HepG2 (cell line): ENCODE measurements at regions not wholly inside any gene's neighbourhood (a gene's known extent, or its start where the extent isn't known, plus 50 kb on each side); places are given as distances from the start of the nearest gene placed in this dataset.

Experiments
- CTCF ChIP-seq: sonication (generic); formaldehyde crosslinking; IDR thresholded peaks from 2 replicates; pipeline ENCODE4 v1.5.0; 2020; ENCODE audit warnings: mild to moderate bottlenecking, missing genetic modification reagents, moderate library complexity
- PHF5A ChIP-seq: IDR thresholded peaks from one replicate; pipeline ENCODE4 v1.6.1; 2018; ENCODE audit warnings: low read depth, missing genetic modification reagents; ENCODE audit not compliant: unreplicated experiment
- POLR2A ChIP-seq, 2 experiments: IDR thresholded peaks; 2 replicates each; pipeline ENCODE4 v1.6.1; 2011; ENCODE audit warnings: low read depth in 2 of 2, low read length in 2 of 2, mild to moderate bottlenecking in 1 of 2, moderate library complexity in 1 of 2; ENCODE audit not compliant: insufficient read depth in 1 of 2
- RFX1 ChIP-seq: fragments of 450-650 bp; IDR thresholded peaks from 2 replicates; pipeline ENCODE4 v1.6.1; 2017
- WIZ ChIP-seq: sonication (generic); formaldehyde crosslinking; IDR thresholded peaks from 2 replicates; pipeline ENCODE4 v1.5.1; 2020; ENCODE audit warnings: mild to moderate bottlenecking, missing genetic modification reagents
- ZKSCAN8 ChIP-seq: IDR thresholded peaks from 2 replicates; pipeline ENCODE4 v1.6.1; 2016; ENCODE audit warnings: borderline replicate concordance, missing genetic modification reagents, missing compliant biosample characterization

GRCh38 chr4:1476140-1476513, 69.9 kb upstream of the NKX1-1 start:
- TF ChIP-seq POLR2A (IDR thresholded peaks at IDR 0.05; ENCODE audit: insufficient read depth in 1 of 2, low read depth in 2 of 2, low read length in 2 of 2) (no peak), CTCF (CRISPR knock-in tag) (no peak), ZKSCAN8 (CRISPR knock-in tag) (no peak), WIZ (CRISPR knock-in tag) (no peak), RFX1 (no peak), PHF5A (CRISPR knock-in tag) (no peak)
